ENCODE measurements at regions not wholly inside any gene's neighbourhood (a gene's known extent, or its start where the extent isn't known, plus 50 kb on each side); places are given as distances from the start of the nearest gene placed in this dataset.

DNA sequence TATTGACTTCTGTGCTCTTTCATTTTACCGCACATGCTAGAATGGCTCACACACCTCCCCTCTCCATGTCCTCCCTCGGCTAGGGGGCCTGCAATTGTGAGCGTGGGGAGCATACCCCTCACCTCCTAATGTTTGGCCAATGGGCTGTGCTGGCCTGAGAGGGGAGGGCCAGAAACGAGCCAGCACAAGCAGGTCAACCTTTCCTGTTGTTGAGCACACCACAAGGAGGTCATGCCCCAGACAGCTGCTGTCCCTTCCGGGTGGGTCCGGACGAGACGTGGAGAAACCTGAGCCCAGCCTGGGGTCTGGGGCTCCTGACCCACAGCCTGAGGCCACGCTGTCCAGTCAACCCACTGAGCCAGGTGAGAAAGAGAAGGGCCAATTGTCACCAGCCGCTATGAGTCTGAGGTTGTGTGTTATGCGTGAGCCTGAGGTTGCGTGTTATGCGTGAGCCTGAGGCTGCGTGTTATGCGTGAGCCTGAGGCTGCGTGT lies 77.4 kb downstream of the TTLL2 start:
- Histone ChIP-seq H2AFZ (ENCODE audit: low read depth, low read length, poor library complexity, severe bottlenecking) (no peak overlapping the region), H3K4me3 (replicated peaks in 1 of 2; ENCODE audit: low read depth in 1 of 2, low read length in 2 of 2) (no peak overlapping the region), H3K27ac (ENCODE audit: low read depth, low read length) (no peak overlapping the region), H3K36me3 (ENCODE audit: control insufficient read depth in 1 of 2, insufficient read depth in 2 of 2, low read length in 2 of 2) (no peaks in the 10 kb centered on the region), H3K27me3 (ENCODE audit: insufficient read depth, low read length) (peaks cover 18% of the 10 kb centered on the region), H4K20me1 (ENCODE audit: insufficient read depth) (no peaks in the 10 kb centered on the region), H3K9ac (ENCODE audit: low read length) (no peak overlapping the region), H3K9me3 (ENCODE audit: control insufficient read depth in 1 of 2, insufficient read depth in 1 of 2, low read depth in 1 of 2, low read length in 2 of 2) (no peaks in the 10 kb centered on the region), H3K4me1 (ENCODE audit: control insufficient read depth in 1 of 2, insufficient read depth in 2 of 2, low read length in 2 of 2) (no peaks in the 10 kb centered on the region), H3K9me2 (ENCODE audit: insufficient read depth) (no peaks in the 10 kb centered on the region), H3K4me2 (ENCODE audit: low read length) (no peak overlapping the region), H3K79me2 (ENCODE audit: insufficient read depth, low read length) (no peaks in the 10 kb centered on the region)
- ChIA-PET POLR2A (no interaction called here), CTCF (no interaction called here), RAD21 (ENCODE audit: low non-redundant PET in 1 of 2, low total read pairs in 2 of 2, uncharacterized antibody in 2 of 2, unreplicated experiment in 2 of 2) (no interaction called here)
- ATAC-seq (no peak), DNase-seq (ENCODE audit: low read depth, low spot score) (no peak)
- no TSS peak for BruUV-seq (replicated peaks)
- TF ChIP-seq ZNF274 (IDR thresholded peaks at IDR 0.05; ENCODE audit: low read depth, low read length): no peak
- no peak for TF ChIP-seq RAD21 (IDR thresholded peaks at IDR 0.05; ENCODE audit: low read depth)
- TF ChIP-seq YY1 (IDR thresholded peaks at IDR 0.05; ENCODE audit: extremely low read depth, insufficient replicate concordance, low read depth, low read length): no peak
- no peak for TF ChIP-seq ELF1 (IDR thresholded peaks at IDR 0.05; ENCODE audit: borderline replicate concordance, low read depth)
- no peak for TF ChIP-seq POLR2AphosphoS5 (IDR thresholded peaks at IDR 0.05; ENCODE audit: low read depth, low read length)
- no peak for TF ChIP-seq POLR2A (IDR thresholded peaks at IDR 0.05; ENCODE audit: borderline replicate concordance, extremely low read depth, insufficient read depth, insufficient read length)
- TF ChIP-seq, protein P1, sequence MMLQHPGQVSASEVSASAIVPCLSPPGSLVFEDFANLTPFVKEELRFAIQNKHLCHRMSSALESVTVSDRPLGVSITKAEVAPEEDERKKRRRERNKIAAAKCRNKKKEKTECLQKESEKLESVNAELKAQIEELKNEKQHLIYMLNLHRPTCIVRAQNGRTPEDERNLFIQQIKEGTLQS (IDR thresholded peaks at IDR 0.05): no peak
- TF ChIP-seq CTCF (IDR thresholded peaks at IDR 0.05 in 2 of 3, conservative IDR thresholded peaks at IDR 0.05 in 1 of 3; ENCODE audit: borderline replicate concordance in 1 of 3, insufficient read depth in 1 of 3, low read depth in 2 of 3, low read length in 2 of 3): no peak
- TF ChIP-seq JUND (IDR thresholded peaks at IDR 0.05): no peak
- no peak for TF ChIP-seq CBX3 (IDR thresholded peaks at IDR 0.05; ENCODE audit: low read depth)
- no peak for TF ChIP-seq EZH2phosphoT487 (IDR thresholded peaks at IDR 0.05; ENCODE audit: borderline replicate concordance)
- TF ChIP-seq, protein P2, sequence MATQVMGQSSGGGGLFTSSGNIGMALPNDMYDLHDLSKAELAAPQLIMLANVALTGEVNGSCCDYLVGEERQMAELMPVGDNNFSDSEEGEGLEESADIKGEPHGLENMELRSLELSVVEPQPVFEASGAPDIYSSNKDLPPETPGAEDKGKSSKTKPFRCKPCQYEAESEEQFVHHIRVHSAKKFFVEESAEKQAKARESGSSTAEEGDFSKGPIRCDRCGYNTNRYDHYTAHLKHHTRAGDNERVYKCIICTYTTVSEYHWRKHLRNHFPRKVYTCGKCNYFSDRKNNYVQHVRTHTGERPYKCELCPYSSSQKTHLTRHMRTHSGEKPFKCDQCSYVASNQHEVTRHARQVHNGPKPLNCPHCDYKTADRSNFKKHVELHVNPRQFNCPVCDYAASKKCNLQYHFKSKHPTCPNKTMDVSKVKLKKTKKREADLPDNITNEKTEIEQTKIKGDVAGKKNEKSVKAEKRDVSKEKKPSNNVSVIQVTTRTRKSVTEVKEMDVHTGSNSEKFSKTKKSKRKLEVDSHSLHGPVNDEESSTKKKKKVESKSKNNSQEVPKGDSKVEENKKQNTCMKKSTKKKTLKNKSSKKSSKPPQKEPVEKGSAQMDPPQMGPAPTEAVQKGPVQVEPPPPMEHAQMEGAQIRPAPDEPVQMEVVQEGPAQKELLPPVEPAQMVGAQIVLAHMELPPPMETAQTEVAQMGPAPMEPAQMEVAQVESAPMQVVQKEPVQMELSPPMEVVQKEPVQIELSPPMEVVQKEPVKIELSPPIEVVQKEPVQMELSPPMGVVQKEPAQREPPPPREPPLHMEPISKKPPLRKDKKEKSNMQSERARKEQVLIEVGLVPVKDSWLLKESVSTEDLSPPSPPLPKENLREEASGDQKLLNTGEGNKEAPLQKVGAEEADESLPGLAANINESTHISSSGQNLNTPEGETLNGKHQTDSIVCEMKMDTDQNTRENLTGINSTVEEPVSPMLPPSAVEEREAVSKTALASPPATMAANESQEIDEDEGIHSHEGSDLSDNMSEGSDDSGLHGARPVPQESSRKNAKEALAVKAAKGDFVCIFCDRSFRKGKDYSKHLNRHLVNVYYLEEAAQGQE (IDR thresholded peaks at IDR 0.05; ENCODE audit: low read depth): no peak
- no peak for TF ChIP-seq SRF (IDR thresholded peaks at IDR 0.05; ENCODE audit: low read depth)
- TF ChIP-seq FOSL1 (IDR thresholded peaks at IDR 0.05; ENCODE audit: low read depth): no peak
- intact Hi-C loops (cut with micrococcal nuclease): no loop called here

All from HCT116 (cell line).